ENCODE measurements at regions not wholly inside any gene's neighbourhood (a gene's known extent, or its start where the extent isn't known, plus 50 kb on each side); places are given as distances from the start of the nearest gene placed in this dataset.
"Not testable (repeated sequence)": the region's sequence is repeated elsewhere in the genome, so short reads cannot be mapped to it uniquely, and the experiment has no call there.

DNA sequence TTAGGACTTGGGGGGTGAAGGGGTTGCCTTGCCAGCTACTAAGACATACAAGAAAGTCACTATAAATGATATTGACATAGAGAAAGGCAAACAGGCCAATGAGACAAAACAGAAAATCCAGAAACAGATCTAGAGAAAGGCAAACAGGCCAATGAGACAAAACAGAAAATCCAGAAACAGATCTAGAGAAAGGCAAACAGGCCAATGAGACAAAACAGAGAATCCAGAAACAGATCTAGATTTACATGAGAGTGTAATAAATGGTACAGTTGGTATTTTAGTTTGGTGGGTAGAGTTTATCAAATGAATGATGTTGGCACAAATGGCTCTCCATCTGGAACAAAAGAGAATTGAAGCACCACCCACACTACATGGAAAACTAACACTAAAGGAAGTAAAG is 99.8 kb upstream of the FOXQ1 start:
- TF ChIP-seq, protein P1, sequence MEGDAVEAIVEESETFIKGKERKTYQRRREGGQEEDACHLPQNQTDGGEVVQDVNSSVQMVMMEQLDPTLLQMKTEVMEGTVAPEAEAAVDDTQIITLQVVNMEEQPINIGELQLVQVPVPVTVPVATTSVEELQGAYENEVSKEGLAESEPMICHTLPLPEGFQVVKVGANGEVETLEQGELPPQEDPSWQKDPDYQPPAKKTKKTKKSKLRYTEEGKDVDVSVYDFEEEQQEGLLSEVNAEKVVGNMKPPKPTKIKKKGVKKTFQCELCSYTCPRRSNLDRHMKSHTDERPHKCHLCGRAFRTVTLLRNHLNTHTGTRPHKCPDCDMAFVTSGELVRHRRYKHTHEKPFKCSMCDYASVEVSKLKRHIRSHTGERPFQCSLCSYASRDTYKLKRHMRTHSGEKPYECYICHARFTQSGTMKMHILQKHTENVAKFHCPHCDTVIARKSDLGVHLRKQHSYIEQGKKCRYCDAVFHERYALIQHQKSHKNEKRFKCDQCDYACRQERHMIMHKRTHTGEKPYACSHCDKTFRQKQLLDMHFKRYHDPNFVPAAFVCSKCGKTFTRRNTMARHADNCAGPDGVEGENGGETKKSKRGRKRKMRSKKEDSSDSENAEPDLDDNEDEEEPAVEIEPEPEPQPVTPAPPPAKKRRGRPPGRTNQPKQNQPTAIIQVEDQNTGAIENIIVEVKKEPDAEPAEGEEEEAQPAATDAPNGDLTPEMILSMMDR (IDR thresholded peaks at IDR 0.05), result not testable (repeated sequence)
- TF ChIP-seq EZH2 (IDR thresholded peaks at IDR 0.05), result not testable (repeated sequence)
